ENCODE measurements at regions not wholly inside any gene's neighbourhood (a gene's known extent, or its start where the extent isn't known, plus 50 kb on each side); places are given as distances from the start of the nearest gene placed in this dataset.
A peak's percentile ranks its signal among the peaks of the same experiment; 100 is the strongest.

- DNase-seq (ENCODE audit: low spot score), result no peak
- no peak for ATAC-seq
- intact Hi-C loops (cut with DNase I), result no loop called here
These were observed 109.5 kb downstream of the BTG1 start for GRCh38 chr12:92036061-92036620.

DNA sequence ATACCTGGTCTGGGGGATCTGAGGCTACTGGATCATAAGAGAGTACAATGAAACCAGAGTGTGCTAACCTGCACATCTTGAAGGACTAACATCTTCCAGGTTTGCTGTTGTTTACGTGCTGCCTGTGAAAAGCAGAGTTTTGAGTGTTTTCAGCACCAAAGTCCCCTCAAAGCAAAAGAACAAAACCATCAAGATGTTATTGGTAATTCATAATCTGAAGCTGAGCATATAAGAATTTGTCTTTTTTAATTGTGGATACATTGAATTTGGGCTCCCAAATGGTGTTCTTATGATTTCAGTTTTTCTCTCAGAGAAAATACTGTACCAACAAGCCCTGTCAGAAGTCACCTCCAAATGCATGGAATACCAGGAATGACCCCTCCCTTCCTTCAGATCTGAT lies 110.2 kb downstream of the BTG1 start:
- intact Hi-C loops (cut with DNase I), result no loop called here
- DNase-seq (ENCODE audit: low spot score) (no peak), ATAC-seq (no peak)

DNA sequence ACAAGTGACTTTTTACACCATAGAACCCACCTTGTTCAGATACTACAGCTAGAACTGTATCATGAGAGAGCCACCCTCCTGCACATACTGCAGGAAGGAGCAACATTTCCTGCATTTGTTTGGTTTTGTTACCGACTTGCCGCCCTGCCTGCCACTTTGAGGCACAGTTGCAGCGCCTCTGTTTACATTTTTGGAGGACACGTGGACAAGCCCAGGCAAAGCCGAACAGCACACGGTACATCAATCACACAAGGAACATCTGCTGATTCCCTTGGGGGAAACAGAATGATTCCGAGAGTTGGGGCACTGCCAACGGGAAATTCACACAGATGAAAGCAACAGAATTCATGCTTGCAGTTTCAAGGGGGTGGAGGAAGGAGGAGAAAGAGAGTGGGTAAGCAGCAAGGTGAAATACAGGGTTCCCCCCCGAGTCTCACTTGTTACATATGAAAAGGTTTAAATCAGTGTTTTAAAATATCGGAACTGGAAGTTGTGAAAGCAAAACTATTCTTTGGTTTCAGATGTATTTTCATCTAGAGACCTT lies 110.7 kb downstream of the BTG1 start:
- ATAC-seq (peak; percentile 60), DNase-seq (ENCODE audit: low spot score) (peak; percentile 68)
- intact Hi-C loops (cut with DNase I), result no loop called here

DNA sequence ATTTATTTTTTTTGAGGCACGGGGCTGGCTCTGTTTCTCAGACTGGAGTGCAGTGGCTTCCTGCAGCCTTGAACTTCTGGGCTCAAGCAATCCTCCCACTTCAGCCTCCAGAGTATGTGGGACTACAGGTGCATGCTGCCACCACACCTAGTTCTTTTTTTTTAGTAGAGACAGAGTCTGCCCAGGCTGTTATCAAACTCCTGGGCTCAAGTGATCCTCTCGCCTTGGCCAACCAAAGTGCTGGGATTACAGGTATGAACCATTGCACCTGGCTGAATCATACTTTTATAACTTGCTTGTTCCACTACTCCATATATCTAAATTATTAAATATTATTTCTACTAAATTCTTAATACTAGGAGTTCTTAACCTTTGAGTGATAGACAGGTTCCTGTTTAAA lies 111.6 kb downstream of the BTG1 start:
- DNase-seq (ENCODE audit: low spot score) (no peak), ATAC-seq (no peak)
- intact Hi-C loops (cut with DNase I), result no loop called here

- ATAC-seq, result no peak
- intact Hi-C loops (cut with DNase I), result no loop called here
These were observed 112.7 kb downstream of the BTG1 start for GRCh38 chr12:92032965-92033364.

GRCh38 chr12:92032101-92032500 lies 113.5 kb downstream of the BTG1 start:
- intact Hi-C loops (cut with DNase I), result no loop called here
- DNase-seq (ENCODE audit: low spot score) (no peak), ATAC-seq (no peak)

More at GRCh38 chr12:92032965-92033364, 112.7 kb downstream of the BTG1 start:
- no peak for DNase-seq (ENCODE audit: low spot score)

DNA sequence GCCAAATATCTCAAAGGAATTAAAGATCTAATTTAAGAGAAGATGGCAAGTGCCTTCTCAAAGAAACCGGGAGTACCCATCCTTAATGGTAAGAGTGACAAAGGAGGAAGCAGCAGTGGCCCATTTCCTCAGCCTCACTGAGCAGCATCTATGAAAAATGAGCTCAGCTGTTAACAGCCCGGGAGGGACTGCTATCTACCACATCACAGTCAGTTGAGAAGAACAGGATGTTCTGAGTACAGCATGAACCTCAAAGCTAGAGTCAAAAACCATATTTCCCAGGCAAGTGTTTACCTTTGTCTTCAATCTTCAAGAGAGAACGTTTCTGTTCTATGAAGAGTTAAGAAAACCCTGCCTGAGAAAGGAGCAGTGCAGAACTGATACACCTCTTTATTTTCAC lies 115.0 kb downstream of the BTG1 start:
- DNase-seq (ENCODE audit: low spot score), result no peak
- intact Hi-C loops (cut with DNase I), result no loop called here
- ATAC-seq, result peak; percentile 90

- DNase-seq (ENCODE audit: low spot score) (no peak), ATAC-seq (no peak)
- intact Hi-C loops (cut with DNase I), result no loop called here
These were observed 115.6 kb downstream of the BTG1 start for GRCh38 chr12:92029902-92030586.

- intact Hi-C loops (cut with DNase I), result no loop called here
- no peak for DNase-seq (ENCODE audit: low spot score)
- no peak for ATAC-seq
These were observed 116.5 kb downstream of the BTG1 start for GRCh38 chr12:92029136-92029535.

GRCh38 chr12:92028441-92028709 lies 117.3 kb downstream of the BTG1 start:
- no peak for DNase-seq (ENCODE audit: low spot score)
- no peak for ATAC-seq
- intact Hi-C loops (cut with DNase I), result no loop called here

GRCh38 chr12:92027701-92028440 lies 117.8 kb downstream of the BTG1 start:
- ATAC-seq (no peak), DNase-seq (ENCODE audit: low spot score) (no peak)
- intact Hi-C loops (cut with DNase I), result no loop called here

- no peak for DNase-seq (ENCODE audit: low spot score)
- intact Hi-C loops (cut with DNase I), result no loop called here
- no peak for ATAC-seq
These were observed 118.4 kb downstream of the BTG1 start for GRCh38 chr12:92027243-92027642.

DNA sequence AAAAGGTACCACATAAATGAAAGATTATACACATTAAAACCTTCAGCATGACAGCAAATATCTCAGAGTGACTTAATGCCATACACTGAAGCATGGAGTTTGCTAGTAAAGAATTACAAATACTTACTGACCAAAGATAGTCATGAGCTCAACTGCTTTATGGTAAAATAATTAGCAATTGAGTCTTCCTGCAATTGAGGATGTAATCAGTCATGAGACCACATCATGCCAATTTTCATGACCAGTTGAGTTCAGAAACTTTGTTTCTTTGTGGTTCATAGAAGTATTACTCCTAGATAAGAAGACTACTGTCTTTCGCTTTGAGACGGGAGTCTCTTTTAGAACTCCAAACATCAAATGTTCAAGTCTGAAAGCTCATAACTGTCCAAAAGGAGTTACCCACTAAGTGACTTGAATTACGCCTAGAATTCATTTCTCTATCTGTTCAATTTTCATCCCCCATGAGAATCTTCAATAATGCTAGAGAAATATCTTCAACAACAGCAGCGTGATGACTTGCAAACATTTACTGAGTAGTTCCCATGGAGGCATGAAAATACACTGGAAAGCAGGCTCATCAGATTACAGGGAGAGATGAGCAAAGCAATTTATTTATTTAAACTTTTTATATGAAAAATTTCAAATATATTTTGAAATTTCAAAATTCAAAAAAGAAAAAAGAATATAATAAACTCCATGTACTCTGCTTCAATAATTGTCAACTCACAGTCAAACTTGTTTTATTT lies 120.0 kb downstream of the BTG1 start:
- DNase-seq (ENCODE audit: low spot score) (no peak), ATAC-seq (no peak)
- intact Hi-C loops (cut with DNase I), result no loop called here

DNA sequence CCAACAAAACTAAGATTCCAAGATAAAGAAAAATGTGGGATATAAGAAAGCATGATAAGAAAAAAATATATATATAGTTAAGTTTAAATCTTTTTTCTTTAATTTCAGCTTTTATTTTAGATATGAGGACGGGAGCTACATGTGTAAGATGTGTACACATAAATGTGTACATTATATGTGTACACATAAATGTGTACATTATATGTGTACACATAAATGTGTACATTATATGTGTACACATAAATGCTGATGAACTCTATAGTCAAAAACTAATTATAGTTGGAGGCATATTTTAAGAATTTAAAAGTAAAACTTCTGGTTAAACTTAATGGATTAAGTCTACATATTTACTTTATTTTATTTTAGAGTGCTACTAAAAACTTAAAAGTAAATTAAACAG lies 123.6 kb downstream of the BTG1 start:
- no peak for ATAC-seq
- intact Hi-C loops (cut with DNase I), result no loop called here
- DNase-seq (ENCODE audit: low spot score), result no peak

GRCh38 chr12:92021666-92022035 lies 124.0 kb downstream of the BTG1 start:
- ATAC-seq, result no peak
- DNase-seq (ENCODE audit: low spot score), result no peak
- intact Hi-C loops (cut with DNase I), result no loop called here

DNA sequence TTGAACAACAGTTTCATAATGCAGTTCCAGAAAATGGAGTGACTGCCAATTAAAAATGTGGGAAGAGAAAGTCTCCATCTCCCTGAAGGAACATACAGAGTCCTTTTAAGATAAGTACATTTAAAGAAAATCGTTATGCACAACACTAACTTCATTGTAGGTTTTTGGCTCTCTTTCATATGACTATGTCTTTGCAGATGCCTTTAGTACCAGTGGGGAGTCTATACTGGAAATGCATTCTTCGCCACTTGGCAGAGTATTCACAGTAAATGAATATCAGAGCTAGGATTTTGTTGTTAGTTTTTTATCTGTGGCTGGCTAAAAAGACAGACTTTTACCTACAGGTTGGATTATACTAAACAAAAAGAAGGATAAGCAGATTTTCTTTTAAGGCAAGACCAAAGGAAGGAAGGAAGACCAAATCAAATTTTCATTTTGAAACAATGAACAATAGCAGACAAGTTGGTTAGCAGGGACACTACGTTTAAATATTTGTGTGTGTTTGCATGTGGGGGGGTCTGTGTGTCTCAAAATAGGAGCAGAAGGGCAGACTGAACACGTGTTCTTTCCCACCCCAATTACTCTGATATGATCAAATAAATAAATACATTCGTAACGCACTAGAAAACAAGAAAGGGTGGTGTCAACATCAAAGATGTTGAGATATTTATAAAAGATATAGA lies 124.5 kb downstream of the BTG1 start:
- ATAC-seq (no peak), DNase-seq (ENCODE audit: low spot score) (no peak)
- intact Hi-C loops (cut with DNase I), result no loop called here

DNA sequence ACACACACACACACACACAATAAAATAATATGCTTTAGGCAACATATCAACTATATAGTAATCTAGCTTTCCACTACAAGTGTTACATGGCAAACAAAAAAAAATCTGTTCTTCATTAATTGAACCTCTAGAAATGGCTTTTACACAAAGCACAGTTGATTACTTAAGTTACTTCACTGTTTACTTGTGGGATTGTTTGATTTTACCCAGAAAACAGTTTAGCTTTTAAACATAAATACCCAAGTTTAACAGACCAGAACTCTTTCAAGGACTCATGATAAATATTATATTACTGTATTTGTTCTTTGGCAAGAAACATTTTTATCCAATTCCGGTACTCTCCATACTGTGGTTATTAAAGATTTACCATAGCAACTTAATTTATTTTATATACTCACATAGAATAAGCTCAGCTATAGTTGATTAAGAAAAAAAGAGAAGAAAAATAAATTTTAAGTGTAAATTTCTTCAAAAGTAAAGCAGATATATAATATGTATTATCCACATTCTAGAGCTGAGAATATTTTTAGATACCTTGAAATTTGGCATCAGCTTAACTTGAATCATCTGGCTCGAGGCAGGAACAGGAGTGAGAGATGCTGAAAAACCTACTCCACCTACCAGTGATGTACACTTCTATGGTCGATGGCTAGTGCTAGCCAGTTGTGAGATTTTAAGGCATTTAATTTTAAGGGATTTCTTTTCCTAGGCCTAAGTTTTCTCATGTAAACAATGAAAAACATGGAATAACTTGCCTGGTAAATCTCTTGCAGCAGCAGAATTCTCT lies 126.0 kb downstream of the BTG1 start:
- intact Hi-C loops (cut with DNase I), result no loop called here
- no peak for ATAC-seq

GRCh38 chr12:92012691-92013090 lies 133.0 kb downstream of the BTG1 start:
- intact Hi-C loops (cut with DNase I), result no loop called here
- ATAC-seq (no peak), DNase-seq (ENCODE audit: low spot score) (no peak)

More for the DNA sequence above, 126.0 kb downstream of the BTG1 start:
- no peak for DNase-seq (ENCODE audit: low spot score)

Data from sciatic nerve (tissue), 2 donors.